Stimulated activated CD4-positive, alpha-beta T cell treated with anti-CD3 and anti-CD28 coated beads, Interleukin-1b, Interleukin-23, amount 100 ng/mL, for 24 hours (primary cell): ENCODE measurements at regions not wholly inside any gene's neighbourhood (a gene's known extent, or its start where the extent isn't known, plus 50 kb on each side); places are given as distances from the start of the nearest gene placed in this dataset.

Source experiments
- DNase-seq, 4 experiments: peaks; one replicate each; pipeline ENCODE4 v3.0.0-alpha.2; 2020; ENCODE audit warnings: low read depth in 4 of 4, low spot score in 1 of 4

DNA sequence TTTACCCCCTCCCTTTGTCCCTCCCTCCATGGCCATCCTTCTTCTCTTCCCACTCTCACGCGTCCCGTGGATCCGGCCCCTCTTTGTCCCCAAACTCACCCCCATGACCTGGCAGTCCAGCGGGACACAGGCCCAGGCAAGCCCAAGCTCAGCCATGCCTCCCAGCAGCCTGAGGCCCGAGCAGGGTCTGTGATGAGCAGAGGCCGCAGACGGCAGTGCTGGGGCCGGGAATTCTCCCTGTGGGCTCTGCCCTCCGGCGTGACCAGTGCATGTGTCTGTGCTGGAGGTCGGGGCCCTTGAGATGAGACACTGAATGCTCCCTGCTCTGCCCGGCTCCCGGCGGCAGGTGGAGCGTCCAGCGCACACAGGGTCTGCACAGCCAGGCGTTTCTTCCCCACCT, 237.9 kb downstream of the BRD1 start:
- DNase-seq: no peak

GRCh38 chr22:49589301-49589700, 238.4 kb downstream of the BRD1 start:
- no peak for DNase-seq

DNA sequence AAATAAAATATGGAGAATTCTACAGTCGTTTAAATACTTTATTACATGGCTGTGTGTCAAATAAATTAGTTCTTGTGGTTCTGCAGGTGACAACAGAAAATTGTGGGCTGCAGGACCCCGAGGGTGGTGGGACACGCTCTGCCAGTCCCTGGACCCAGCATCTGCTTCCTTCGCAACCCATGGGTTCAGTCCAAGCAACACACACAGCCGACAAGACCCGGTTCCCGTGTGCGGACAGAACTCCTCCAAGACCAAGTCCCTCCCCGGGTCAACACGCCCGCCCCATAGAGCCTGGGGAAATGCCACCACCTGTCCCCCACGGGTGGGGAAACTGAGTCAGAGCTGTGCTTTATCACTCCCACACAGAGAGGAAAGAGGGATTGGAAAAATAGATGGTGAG, 238.9 kb downstream of the BRD1 start:
- DNase-seq: no peak

DNA sequence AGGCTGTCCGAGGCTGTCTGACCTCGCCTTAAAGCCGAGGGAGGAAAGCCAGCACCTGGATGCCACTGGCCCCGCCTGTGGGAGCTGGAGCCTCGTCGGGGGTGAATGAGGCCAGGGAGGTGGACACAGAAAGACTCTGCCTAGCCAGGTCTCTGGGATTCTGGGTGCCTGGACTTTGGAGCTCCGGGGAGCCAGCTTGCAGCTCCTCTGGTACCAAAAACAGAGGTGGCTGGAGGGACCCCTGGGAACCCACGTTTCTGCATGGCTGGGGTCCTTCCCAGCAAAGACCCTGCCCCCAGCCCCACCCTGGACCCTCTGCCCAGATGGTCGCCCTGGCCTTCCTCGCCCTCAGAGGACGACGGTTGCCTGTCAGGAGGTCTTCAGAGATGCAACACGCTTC, 239.7 kb downstream of the BRD1 start:
- no peak for DNase-seq

GRCh38 chr22:49587421-49587820, 240.3 kb downstream of the BRD1 start:
- no peak for DNase-seq

DNA sequence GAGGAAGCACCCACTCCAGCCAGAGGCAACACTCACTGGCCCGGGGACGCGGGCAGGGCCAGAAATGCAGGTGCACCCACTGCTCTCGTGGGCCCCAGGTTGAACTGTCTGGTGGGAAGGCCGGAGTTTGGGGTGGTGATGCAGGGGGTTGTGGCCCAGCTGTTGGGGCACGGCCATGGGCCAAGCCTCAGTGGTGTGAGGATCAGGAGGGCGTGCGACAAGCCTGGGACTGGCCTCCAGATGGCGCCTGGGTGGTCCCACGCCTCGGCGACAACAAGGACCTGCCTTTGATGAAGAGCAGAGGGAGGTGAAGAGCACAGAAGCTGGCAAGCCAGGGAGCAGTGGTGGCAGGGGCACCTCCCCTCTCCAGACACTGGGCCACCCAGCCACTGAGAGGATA, 240.8 kb downstream of the BRD1 start:
- no peak for DNase-seq

DNA sequence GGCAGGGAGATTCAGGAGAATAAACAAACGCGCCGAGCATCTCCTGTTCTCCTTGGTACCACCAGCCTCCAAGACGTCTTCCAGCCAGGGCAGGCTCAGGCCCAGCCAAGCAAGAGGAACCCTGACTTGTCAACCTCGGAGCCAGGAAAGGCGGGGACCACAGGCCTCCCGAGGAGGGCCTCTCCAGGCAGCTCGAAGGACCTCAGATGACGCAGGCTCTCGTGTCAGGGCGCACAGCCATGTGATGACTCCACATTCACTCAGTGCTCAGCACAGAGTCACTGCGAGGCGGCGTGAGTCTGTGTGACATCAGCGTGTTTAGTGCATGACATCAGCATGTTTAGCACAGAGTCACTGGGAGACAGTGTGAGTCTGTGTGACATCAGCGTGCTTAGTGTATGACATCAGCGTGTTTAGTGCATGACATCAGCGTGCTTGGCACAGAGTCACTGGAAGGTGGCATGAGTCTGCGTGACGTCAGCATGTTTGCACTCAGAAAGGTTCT, 241.4 kb downstream of the BRD1 start:
- DNase-seq: no peak

DNA sequence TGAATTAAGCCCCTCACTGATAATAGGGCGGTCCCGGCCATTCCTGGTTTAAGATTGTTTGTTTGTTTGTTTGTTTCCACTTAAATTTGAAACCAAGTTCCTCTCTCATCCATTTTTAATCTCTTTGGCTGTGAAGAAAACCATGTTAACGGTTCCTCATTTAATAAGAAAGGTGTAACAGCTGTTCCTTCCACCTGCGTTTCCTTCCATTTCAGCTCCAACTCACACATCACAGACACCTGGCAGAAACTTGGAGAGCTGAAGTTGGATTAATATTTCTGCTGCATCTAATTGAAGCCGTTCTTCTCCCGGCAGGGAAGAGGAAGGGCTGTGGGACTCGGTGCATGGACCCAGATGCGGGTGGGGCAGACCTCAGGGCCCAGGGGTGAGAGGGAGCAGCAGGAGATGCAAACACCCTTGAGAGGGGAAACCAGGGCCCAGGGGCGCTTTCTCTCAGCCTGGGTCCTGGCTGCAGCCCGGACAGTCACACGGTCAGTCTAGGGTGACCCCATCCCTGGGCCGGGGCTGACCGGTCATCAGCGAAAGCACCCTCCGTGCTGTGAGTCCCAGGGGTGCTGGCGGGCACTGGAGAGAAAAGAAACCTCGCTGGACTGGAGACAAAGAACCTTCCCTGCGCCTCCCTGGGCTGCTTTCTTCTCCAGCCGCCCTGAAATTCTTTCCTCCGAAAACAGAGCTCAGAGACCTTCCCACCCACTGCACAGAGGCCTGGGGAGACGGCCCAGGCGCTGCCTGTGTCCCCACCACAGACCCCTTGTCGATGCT, 242.0 kb downstream of the BRD1 start:
- no peak for DNase-seq

DNA sequence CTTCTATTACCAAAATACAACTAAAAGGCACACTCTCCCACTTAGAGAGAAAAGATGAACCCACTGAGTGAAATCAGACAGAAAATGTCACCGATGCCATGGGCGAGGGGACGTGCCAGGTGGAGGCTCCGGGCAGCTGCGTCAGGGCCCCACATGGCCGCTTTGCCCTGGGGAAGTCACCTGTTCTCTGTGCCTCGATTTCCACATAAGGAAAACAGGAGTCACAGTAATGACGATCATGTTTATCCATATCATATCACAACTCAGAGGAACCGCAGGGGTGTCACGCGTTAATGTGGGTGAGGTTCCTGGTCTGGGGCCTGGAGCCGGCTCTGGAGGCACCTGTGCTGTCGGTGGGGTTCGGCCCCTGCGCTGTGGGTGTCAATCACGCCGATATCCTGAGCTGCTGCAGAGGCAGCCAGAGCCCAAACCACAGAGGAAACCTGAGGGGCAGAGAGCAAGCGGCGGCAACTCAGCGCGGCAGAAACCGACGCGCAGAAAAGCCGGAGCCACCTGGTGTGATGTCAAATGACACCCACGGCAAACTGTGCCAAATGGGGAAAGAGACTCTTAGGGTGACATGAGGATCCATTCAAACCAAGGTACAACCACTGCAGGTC, 243.7 kb downstream of the BRD1 start:
- DNase-seq: no peak

GRCh38 chr22:49583341-49583740, 244.3 kb downstream of the BRD1 start:
- no peak for DNase-seq

DNA sequence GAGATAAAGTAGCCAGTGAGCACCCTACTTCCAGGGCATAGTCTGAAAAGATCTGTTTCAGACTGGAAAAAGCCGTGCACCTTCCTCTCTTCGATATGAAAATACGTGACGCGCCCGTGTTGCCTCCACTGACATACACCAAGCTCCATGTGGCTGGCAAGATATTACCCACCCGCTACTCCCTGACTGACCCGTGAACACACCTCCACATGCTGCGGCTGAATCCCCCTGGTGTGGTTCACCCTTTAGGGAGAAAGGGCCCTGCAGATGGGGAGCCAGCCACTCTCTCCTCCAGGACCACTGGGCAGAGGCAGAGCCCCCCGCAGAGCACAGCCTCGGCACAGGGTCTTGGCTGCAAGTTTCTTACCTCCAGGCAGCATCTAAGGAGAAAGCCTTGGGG, 245.0 kb downstream of the BRD1 start:
- no peak for DNase-seq

DNA sequence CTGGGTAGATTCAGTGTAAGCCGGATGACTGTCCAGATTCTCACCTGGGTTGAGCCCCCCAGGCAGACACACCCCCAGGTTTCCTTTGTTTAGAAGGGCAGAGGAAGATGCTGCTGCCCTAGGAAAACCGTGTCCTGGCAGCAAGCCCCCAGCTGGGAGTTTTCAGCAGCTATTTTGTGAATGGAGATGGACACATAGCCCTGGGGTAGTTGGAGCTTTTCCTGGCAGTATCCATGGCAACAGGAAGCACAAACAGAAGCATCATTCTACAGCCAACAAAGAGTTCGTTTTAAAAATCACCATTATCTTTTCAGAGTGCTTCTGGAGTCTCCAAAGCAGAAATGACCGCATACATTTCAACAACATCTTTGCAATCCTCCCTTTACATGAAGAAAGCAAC, 245.5 kb downstream of the BRD1 start:
- DNase-seq: no peak

GRCh38 chr22:49580024-49580423, 247.6 kb downstream of the BRD1 start:
- DNase-seq: no peak

- no peak for DNase-seq
Measured at GRCh38 chr22:49577168-49578060, 250.3 kb downstream of the BRD1 start.

DNA sequence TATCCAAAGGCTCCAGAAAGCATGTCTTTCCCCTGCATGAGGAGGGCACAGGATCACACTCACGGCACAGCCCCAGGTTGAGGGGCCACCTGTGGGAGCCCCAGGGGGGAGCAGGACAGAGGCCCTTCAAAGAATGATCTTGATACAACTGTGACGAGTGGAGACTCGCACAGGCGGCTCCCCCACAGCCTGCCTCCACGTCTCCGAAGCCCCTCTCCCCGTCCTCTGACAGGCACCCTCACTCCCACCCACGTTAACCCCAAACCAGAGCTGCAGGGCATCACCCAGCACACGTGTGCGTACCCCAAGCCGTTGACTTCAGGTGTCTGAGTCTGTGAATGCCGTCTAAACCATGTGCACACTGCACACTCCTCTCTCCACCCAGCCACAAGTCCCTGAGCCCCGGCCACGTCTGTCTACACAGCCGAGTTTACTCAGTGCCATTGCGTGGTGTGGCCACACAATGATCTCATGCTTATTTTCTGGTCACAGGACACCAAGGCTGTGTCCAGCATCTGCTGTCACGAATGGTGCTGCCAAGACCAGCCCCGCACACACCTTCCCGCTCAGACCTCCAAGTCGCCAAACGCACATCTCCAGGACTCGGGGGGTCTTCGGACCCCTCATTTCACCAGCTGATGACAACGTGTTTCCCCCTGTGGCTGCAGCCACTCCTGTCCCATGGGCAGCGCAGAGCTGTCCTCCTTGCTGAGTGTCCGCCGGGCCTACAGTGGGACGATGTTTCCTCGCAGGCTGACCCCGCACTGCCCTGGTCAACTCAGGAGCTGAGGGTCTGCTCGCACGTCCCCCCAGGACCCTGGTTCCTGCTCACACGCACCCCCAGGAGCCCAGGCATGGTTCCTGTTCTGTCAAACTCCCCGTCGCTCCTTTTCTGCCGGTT, 251.2 kb downstream of the BRD1 start:
- no peak for DNase-seq

GRCh38 chr22:49575703-49576081, 252.0 kb downstream of the BRD1 start:
- no peak for DNase-seq

DNA sequence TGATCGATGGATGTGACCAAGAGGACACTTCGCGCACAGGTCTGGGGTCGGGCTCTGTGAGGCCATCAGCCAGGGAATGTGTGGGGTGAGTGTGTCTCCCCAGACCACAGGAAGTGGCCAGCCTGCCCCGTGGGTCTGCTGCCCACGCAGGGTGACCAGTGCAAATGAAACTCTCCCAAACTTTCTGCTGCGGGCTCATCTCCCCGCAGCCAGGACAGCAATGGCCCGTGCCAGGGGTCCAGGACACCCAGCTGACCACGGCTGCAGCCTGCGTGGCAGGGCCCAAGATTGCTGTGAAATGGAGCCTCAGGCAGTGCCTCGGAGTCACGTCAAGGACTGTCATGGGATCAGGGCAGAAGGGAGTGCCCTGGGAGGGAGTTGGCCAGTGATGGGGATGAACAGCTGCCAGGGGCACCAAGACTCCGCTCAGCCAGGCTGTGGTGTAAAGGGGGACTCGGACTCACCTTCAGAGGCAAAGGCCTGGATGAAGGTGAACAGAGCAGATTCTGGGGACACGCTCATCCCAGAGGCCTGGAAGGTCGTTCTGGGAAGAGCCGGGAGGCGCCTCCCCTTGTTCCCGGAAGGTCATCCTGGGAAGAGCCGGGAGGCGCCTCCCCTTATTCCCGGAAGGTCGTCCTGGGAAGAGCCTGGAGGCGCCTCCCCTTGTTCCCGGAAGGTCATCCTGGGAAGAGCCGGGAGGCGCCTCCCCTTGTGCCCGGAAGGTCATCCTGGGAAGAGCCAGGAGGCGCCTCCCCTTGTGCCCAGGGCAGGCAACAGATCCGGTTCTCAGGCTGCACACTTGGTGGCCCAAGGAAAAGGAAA, 252.6 kb downstream of the BRD1 start:
- DNase-seq: no peak

GRCh38 chr22:49574205-49574880, 253.3 kb downstream of the BRD1 start:
- no peak for DNase-seq

- DNase-seq: no peak
Measured at GRCh38 chr22:49573109-49573765, 254.4 kb downstream of the BRD1 start.
